MM.1S (cell line): ENCODE measurements at regions not wholly inside any gene's neighbourhood (a gene's known extent, or its start where the extent isn't known, plus 50 kb on each side); places are given as distances from the start of the nearest gene placed in this dataset.

Experiments used
- DNase-seq: peaks from one replicate; pipeline ENCODE4 v3.0.0-alpha.2; 2015
- H2AFZ ChIP-seq: fragments of 300-600 bp; sonication (generic); 2 replicates; pipeline ENCODE4 v1.6.0; 2016; ENCODE audit warnings: antibody characterized with exemption, low read length
- H3F3A ChIP-seq: fragments of 300-600 bp; sonication (generic); 2 replicates; pipeline ENCODE4 v1.6.1; 2016; ENCODE audit warnings: mild to moderate bottlenecking, antibody characterized with exemption, low read length, moderate library complexity, mixed read lengths; ENCODE audit not compliant: insufficient read depth
- H3K27ac ChIP-seq: fragments of 300-600 bp; sonication (generic); 2 replicates; pipeline ENCODE4 v1.5.1; 2016; ENCODE audit warnings: mild to moderate bottlenecking, low read length
- H3K27me3 ChIP-seq: fragments of 300-600 bp; sonication (generic); replicated peaks from 2 replicates; pipeline ENCODE4 v1.6.0; 2016; ENCODE audit warnings: low read length; ENCODE audit not compliant: insufficient read depth
- H3K36me3 ChIP-seq: fragments of 300-600 bp; sonication (generic); replicated peaks from 2 replicates; pipeline ENCODE4 v1.6.1; 2016; ENCODE audit warnings: mild to moderate bottlenecking, low read length, mixed read lengths; ENCODE audit not compliant: insufficient read depth
- H3K4me1 ChIP-seq: fragments of 300-600 bp; sonication (generic); 2 replicates; pipeline ENCODE4 v1.6.1; 2016; ENCODE audit warnings: low read length, mixed read lengths
- H3K4me2 ChIP-seq: fragments of 300-600 bp; sonication (generic); 2 replicates; pipeline ENCODE4 v1.6.0; 2016; ENCODE audit warnings: low read depth, low read length
- H3K4me3 ChIP-seq: fragments of 300-600 bp; sonication (generic); 2 replicates; pipeline ENCODE4 v1.5.1; 2016; ENCODE audit warnings: low read length, mixed read lengths
- H3K79me2 ChIP-seq: fragments of 300-600 bp; sonication (generic); 2 replicates; pipeline ENCODE4 v1.6.1; 2016; ENCODE audit warnings: mixed run types, low read length, mixed read lengths
- H3K9ac ChIP-seq: fragments of 300-600 bp; sonication (generic); 2 replicates; pipeline ENCODE4 v1.6.1; 2016; ENCODE audit warnings: low read length, mixed read lengths
- H3K9me2 ChIP-seq: fragments of 300-600 bp; sonication (generic); replicated peaks from 2 replicates; pipeline ENCODE4 v1.6.1; 2016; ENCODE audit warnings: mild to moderate bottlenecking, low read length, mixed read lengths; ENCODE audit not compliant: insufficient read depth
- H3K9me3 ChIP-seq: fragments of 300-600 bp; sonication (generic); replicated peaks from 2 replicates; pipeline ENCODE4 v1.6.1; 2016; ENCODE audit warnings: mild to moderate bottlenecking, low read length, mixed read lengths; ENCODE audit not compliant: insufficient read depth
- H4K20me1 ChIP-seq: fragments of 300-600 bp; sonication (generic); 2 replicates; pipeline ENCODE4 v1.6.1; 2016; ENCODE audit warnings: mild to moderate bottlenecking, low read length, moderate library complexity, mixed read lengths; ENCODE audit not compliant: insufficient read depth
- EZH2 ChIP-seq: fragments of 300-600 bp; sonication (generic); optimal IDR thresholded peaks from 2 replicates; pipeline ENCODE3; 2017; ENCODE audit warnings: low read depth, mild to moderate bottlenecking, antibody characterized with exemption, low read length, mixed read lengths
- EZH2phosphoT487 ChIP-seq: fragments of 300-600 bp; sonication (generic); IDR thresholded peaks from 2 replicates; pipeline ENCODE4 v1.6.1; 2018; ENCODE audit warnings: antibody characterized with exemption, low read length
- TF ChIP-seq, protein P1 (sequence below): fragments of 300-600 bp; sonication (generic); IDR thresholded peaks from 2 replicates; pipeline ENCODE4 v1.5.1; 2016; ENCODE audit warnings: antibody characterized with exemption, low read length, mixed read lengths

DNA sequence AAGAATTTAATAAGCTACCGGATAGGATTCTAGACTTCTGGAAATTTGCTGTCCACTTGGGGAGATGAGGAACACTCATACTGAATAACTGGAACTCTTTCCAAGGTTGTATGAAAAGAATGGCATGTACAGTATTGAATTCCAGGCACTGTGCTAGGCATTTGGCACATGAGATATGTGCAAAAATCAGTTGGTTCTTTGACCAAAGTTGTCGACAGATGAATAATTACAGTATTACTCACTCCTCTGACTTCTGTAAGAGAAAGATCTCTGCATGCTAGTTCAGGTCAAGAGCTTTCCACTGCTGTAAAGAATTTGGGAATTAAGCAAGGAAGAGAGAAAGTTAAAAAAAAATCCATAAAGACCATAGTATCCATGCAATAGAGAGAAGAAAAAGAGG is 764.7 kb downstream of the BCL11B start:
- Histone ChIP-seq H3K9me2 (no peaks in the 10 kb centered on the region), H3F3A (no peaks in the 10 kb centered on the region), H3K27ac (no peak overlapping the region), H3K4me3 (no peak overlapping the region), H3K4me2 (no peak overlapping the region), H3K4me1 (peaks cover 19% of the 10 kb centered on the region), H3K27me3 (no peaks in the 10 kb centered on the region), H3K9me3 (no peaks in the 10 kb centered on the region), H3K79me2 (no peaks in the 10 kb centered on the region), H3K9ac (no peak overlapping the region), H2AFZ (no peak overlapping the region), H4K20me1 (no peaks in the 10 kb centered on the region), H3K36me3 (no peaks in the 10 kb centered on the region)
- TF ChIP-seq EZH2phosphoT487 (no peak), EZH2 (no peak)
- TF ChIP-seq, protein P1, sequence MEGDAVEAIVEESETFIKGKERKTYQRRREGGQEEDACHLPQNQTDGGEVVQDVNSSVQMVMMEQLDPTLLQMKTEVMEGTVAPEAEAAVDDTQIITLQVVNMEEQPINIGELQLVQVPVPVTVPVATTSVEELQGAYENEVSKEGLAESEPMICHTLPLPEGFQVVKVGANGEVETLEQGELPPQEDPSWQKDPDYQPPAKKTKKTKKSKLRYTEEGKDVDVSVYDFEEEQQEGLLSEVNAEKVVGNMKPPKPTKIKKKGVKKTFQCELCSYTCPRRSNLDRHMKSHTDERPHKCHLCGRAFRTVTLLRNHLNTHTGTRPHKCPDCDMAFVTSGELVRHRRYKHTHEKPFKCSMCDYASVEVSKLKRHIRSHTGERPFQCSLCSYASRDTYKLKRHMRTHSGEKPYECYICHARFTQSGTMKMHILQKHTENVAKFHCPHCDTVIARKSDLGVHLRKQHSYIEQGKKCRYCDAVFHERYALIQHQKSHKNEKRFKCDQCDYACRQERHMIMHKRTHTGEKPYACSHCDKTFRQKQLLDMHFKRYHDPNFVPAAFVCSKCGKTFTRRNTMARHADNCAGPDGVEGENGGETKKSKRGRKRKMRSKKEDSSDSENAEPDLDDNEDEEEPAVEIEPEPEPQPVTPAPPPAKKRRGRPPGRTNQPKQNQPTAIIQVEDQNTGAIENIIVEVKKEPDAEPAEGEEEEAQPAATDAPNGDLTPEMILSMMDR = no peak
- DNase-seq = no peak

DNA sequence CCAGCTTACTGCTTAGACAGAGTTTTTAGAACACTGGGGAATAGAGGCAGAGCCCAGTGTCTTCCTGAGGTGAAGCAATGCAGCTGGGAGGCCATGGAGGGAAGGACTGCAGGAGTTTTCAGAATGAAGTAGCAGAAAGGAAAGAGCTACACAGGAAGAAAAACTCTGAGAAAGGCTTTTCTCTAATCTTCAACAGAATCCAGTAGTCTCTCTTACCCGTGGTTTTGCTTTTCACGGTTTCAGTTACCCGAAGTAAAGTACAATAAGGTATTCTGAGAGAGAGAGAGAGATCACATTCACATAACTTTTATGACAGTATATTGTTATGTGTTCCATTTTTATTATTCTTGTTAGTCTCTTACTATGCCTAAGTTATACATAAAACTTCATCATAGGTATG is 761.6 kb downstream of the BCL11B start:
- Histone ChIP-seq H3K27ac (no peak overlapping the region), H4K20me1 (no peaks in the 10 kb centered on the region), H3K4me1 (peaks cover 19% of the 10 kb centered on the region), H3K4me3 (no peak overlapping the region), H3K4me2 (peak overlapping the region; percentile 32; the same call in 1 of the 2 replicates), H3K36me3 (no peaks in the 10 kb centered on the region), H3K9me3 (no peaks in the 10 kb centered on the region), H3K9me2 (no peaks in the 10 kb centered on the region), H3K27me3 (no peaks in the 10 kb centered on the region), H3F3A (no peaks in the 10 kb centered on the region), H3K9ac (no peak overlapping the region), H3K79me2 (no peaks in the 10 kb centered on the region), H2AFZ (no peak overlapping the region)
- TF ChIP-seq, protein P1 = no peak
- TF ChIP-seq EZH2phosphoT487 (no peak), EZH2 (no peak)
- DNase-seq = peak; percentile 52

DNA sequence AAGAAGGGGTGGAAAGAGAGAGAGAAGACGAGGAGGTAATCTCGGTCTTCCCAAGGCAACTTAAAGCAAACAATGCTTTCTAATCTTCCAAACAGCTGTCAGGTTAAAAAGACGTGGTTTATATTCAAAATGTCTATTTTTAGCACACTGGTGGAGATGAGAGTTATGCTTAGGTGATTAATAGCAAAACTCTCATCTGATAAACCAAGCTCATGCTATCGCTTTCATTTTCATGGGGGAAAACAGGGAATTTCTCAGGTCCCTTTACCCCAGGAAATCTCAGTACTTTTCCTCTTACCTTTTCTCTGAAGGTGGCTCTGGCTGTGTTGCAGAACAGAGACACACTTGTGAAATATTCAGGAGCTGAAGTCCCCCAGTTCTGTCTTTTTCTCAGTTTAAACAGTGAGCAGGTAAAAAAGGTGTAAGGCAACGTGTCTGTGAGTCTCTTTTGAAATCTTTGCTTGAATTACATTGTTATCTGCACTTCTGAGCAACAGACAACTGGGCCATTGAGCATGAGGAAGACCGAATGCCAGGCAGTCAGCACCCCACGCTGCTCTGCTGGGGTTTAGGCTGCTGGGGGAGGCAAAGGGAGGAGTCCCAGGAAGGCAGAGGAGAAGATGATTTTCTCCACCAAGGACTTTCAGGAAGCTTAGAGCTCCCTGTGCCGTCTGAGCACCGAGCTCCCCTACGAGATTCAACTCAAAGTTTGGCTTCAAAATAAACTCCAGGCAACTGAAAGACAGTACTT is 759.3 kb downstream of the BCL11B start:
- Histone ChIP-seq H3K27ac (no peak overlapping the region), H3K9ac (no peak overlapping the region), H3K4me2 (peak overlapping the region; percentile 32; the same call in 1 of the 2 replicates), H3F3A (no peaks in the 10 kb centered on the region), H3K9me3 (no peaks in the 10 kb centered on the region), H3K36me3 (no peaks in the 10 kb centered on the region), H3K4me3 (no peak overlapping the region), H3K9me2 (no peaks in the 10 kb centered on the region), H3K79me2 (no peaks in the 10 kb centered on the region), H3K27me3 (no peaks in the 10 kb centered on the region), H3K4me1 (peaks cover 19% of the 10 kb centered on the region), H4K20me1 (no peaks in the 10 kb centered on the region), H2AFZ (no peak overlapping the region)
- DNase-seq = peak; percentile 12
- TF ChIP-seq EZH2 (no peak), EZH2phosphoT487 (no peak)
- TF ChIP-seq, protein P1 = no peak
